ENCODE measurements at regions not wholly inside any gene's neighbourhood (a gene's known extent, or its start where the extent isn't known, plus 50 kb on each side); places are given as distances from the start of the nearest gene placed in this dataset.

DNA sequence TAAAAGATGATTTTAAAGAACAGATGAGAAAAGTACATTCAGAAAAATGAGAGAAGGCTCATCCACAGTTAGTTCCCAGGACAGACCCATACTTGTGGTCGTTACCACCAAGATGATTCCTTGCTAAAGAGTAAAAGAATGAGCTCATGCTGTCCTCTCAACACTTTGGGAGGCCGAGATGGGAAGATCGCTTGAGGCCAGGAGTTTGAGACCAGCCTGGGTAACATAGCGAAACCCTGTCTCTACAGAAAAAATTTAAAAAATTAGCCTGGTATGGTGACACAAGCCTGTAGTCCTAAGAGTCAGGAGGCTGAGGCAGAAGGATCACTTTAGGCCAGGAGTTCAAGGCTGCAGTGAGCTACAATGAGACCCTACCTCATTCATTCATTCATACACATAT is 60.7 kb upstream of the CNEP1R1 start:
- intact Hi-C loops (cut with micrococcal nuclease) = no loop called here
- Histone ChIP-seq H3K9ac (ENCODE audit: low read length) (no peak overlapping the region), H3K27me3 (ENCODE audit: insufficient read depth, low read length) (no peaks in the 10 kb centered on the region), H3K9me3 (ENCODE audit: control insufficient read depth in 1 of 2, insufficient read depth in 1 of 2, low read depth in 1 of 2, low read length in 2 of 2) (no peaks in the 10 kb centered on the region), H3K4me2 (ENCODE audit: low read length) (no peak overlapping the region), H3K4me3 (replicated peaks in 1 of 2; ENCODE audit: low read depth in 1 of 2, low read length in 2 of 2) (no peak overlapping the region), H3K9me2 (ENCODE audit: insufficient read depth) (no peaks in the 10 kb centered on the region), H3K36me3 (ENCODE audit: control insufficient read depth in 1 of 2, insufficient read depth in 2 of 2, low read length in 2 of 2) (no peaks in the 10 kb centered on the region), H4K20me1 (ENCODE audit: insufficient read depth) (no peaks in the 10 kb centered on the region), H3K4me1 (ENCODE audit: control insufficient read depth in 1 of 2, insufficient read depth in 2 of 2, low read length in 2 of 2) (no peaks in the 10 kb centered on the region), H2AFZ (ENCODE audit: low read depth, low read length, poor library complexity, severe bottlenecking) (no peak overlapping the region), H3K79me2 (ENCODE audit: insufficient read depth, low read length) (no peaks in the 10 kb centered on the region), H3K27ac (ENCODE audit: low read depth, low read length) (no peak overlapping the region)
- no TSS peak for BruUV-seq (replicated peaks)
- RAD21 ChIA-PET (ENCODE audit: low non-redundant PET in 1 of 2, low total read pairs in 2 of 2, uncharacterized antibody in 2 of 2, unreplicated experiment in 2 of 2) = no interaction called here
- DNase-seq (ENCODE audit: low read depth, low spot score) (no peak), ATAC-seq (no peak)
- POLR2A ChIA-PET = no interaction called here
- CTCF ChIA-PET = no interaction called here
- TF ChIP-seq CEBPB (IDR thresholded peaks at IDR 0.05; ENCODE audit: low read depth) (no peak), EZH2phosphoT487 (IDR thresholded peaks at IDR 0.05; ENCODE audit: borderline replicate concordance) (no peak), ELF1 (IDR thresholded peaks at IDR 0.05; ENCODE audit: borderline replicate concordance, low read depth) (no peak), TCF7L2 (IDR thresholded peaks at IDR 0.05; ENCODE audit: borderline replicate concordance, extremely low read depth, insufficient read depth, insufficient read length) (no peak), FOSL1 (IDR thresholded peaks at IDR 0.05; ENCODE audit: low read depth) (no peak), SIN3A (IDR thresholded peaks at IDR 0.05; ENCODE audit: low read depth) (no peak), YY1 (IDR thresholded peaks at IDR 0.05; ENCODE audit: extremely low read depth, insufficient replicate concordance, low read depth, low read length) (no peak)
- TF ChIP-seq, protein P1, sequence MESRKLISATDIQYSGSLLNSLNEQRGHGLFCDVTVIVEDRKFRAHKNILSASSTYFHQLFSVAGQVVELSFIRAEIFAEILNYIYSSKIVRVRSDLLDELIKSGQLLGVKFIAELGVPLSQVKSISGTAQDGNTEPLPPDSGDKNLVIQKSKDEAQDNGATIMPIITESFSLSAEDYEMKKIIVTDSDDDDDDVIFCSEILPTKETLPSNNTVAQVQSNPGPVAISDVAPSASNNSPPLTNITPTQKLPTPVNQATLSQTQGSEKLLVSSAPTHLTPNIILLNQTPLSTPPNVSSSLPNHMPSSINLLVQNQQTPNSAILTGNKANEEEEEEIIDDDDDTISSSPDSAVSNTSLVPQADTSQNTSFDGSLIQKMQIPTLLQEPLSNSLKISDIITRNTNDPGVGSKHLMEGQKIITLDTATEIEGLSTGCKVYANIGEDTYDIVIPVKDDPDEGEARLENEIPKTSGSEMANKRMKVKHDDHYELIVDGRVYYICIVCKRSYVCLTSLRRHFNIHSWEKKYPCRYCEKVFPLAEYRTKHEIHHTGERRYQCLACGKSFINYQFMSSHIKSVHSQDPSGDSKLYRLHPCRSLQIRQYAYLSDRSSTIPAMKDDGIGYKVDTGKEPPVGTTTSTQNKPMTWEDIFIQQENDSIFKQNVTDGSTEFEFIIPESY (IDR thresholded peaks at IDR 0.05; ENCODE audit: extremely low read depth, insufficient replicate concordance, low read length) = no peak
- TF ChIP-seq, protein P2, sequence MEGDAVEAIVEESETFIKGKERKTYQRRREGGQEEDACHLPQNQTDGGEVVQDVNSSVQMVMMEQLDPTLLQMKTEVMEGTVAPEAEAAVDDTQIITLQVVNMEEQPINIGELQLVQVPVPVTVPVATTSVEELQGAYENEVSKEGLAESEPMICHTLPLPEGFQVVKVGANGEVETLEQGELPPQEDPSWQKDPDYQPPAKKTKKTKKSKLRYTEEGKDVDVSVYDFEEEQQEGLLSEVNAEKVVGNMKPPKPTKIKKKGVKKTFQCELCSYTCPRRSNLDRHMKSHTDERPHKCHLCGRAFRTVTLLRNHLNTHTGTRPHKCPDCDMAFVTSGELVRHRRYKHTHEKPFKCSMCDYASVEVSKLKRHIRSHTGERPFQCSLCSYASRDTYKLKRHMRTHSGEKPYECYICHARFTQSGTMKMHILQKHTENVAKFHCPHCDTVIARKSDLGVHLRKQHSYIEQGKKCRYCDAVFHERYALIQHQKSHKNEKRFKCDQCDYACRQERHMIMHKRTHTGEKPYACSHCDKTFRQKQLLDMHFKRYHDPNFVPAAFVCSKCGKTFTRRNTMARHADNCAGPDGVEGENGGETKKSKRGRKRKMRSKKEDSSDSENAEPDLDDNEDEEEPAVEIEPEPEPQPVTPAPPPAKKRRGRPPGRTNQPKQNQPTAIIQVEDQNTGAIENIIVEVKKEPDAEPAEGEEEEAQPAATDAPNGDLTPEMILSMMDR (IDR thresholded peaks at IDR 0.05 in 2 of 3, conservative IDR thresholded peaks at IDR 0.05 in 1 of 3; ENCODE audit: borderline replicate concordance in 1 of 3, insufficient read depth in 1 of 3, low read depth in 2 of 3, low read length in 2 of 3) = no peak
- TF ChIP-seq, protein P3, sequence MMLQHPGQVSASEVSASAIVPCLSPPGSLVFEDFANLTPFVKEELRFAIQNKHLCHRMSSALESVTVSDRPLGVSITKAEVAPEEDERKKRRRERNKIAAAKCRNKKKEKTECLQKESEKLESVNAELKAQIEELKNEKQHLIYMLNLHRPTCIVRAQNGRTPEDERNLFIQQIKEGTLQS (IDR thresholded peaks at IDR 0.05) = no peak

Measured in HCT116 (cell line).